Right lobe of liver (tissue), 4 donors: ENCODE measurements at regions not wholly inside any gene's neighbourhood (a gene's known extent, or its start where the extent isn't known, plus 50 kb on each side); places are given as distances from the start of the nearest gene placed in this dataset.

ENCODE experiments used
- CTCF ChIP-seq, 4 donors: fragments of 200-600 bp in 3 of 4; fragments of 450-650 bp in 1 of 4; IDR thresholded peaks; one replicate each; pipeline versions ENCODE4 v1.5.1 to v1.8.0; 2016 to 2022; ENCODE audit warnings: antibody characterized with exemption in 4 of 4, mild to moderate bottlenecking in 2 of 4
- POLR2A ChIP-seq: fragments of 450-650 bp; IDR thresholded peaks from one replicate; pipeline ENCODE4 v1.6.1; 2017; ENCODE audit warnings: antibody characterized with exemption, mild to moderate bottlenecking
- donor health status: DM: no; HTN: no; CAD: no.
- donor health status: DM: no; HTN: no; CAD: no.
- donor health status: DM: no; HTN: yes; CAD: no.

- TF ChIP-seq CTCF (IDR thresholded peaks at IDR 0.05) (no peak), POLR2A (no peak)
Observed at GRCh38 chr3:25849091-25849490, 59.2 kb downstream of the OXSM start.
